HCT116 (cell line): ENCODE measurements at regions not wholly inside any gene's neighbourhood (a gene's known extent, or its start where the extent isn't known, plus 50 kb on each side); places are given as distances from the start of the nearest gene placed in this dataset.

ENCODE experiments used
- MAX ChIP-seq: IDR thresholded peaks from 2 replicates; pipeline ENCODE4 v1.6.1; 2012
- SIN3A ChIP-seq: IDR thresholded peaks from 2 replicates; pipeline ENCODE4 v1.6.1; 2012; ENCODE audit warnings: low read depth
- SRF ChIP-seq: IDR thresholded peaks from 2 replicates; pipeline ENCODE4 v1.6.1; 2012; ENCODE audit warnings: low read depth

GRCh38 chr5:38695021-38695958, 138.8 kb upstream of the LIFR start:
- TF ChIP-seq MAX (no peak), SIN3A (no peak), SRF (no peak)
